GM19452 (cell line): ENCODE measurements at regions not wholly inside any gene's neighbourhood (a gene's known extent, or its start where the extent isn't known, plus 50 kb on each side); places are given as distances from the start of the nearest gene placed in this dataset.
"Not testable (repeated sequence)": the region's sequence is repeated elsewhere in the genome, so short reads cannot be mapped to it uniquely, and the experiment has no call there.

Experiments used
- ATAC-seq: cut with Tn5 transposase; IDR thresholded peaks from one replicate; pipeline ENCODE4 v1.9.1; 2021; ENCODE audit not compliant: unreplicated experiment

GRCh38 chr3:80770106-80771074, 991.1 kb downstream of the GBE1 start:
- no peak for ATAC-seq

GRCh38 chr3:80769683-80770082, 991.8 kb downstream of the GBE1 start:
- ATAC-seq, result no peak

- ATAC-seq, result no peak
Observed at GRCh38 chr3:80767604-80768003, 993.8 kb downstream of the GBE1 start.

- ATAC-seq, result no peak
Observed at GRCh38 chr3:80754969-80755368, 987.2 kb upstream of the ROBO1 start.

GRCh38 chr3:80753021-80753420, 985.2 kb upstream of the ROBO1 start:
- no peak for ATAC-seq

- no peak for ATAC-seq
Observed at GRCh38 chr3:80750637-80751036, 982.8 kb upstream of the ROBO1 start.

- ATAC-seq, result no peak
Observed at GRCh38 chr3:80734920-80735319, 967.1 kb upstream of the ROBO1 start.

GRCh38 chr3:80734483-80734882, 966.7 kb upstream of the ROBO1 start:
- ATAC-seq, result no peak

GRCh38 chr3:80733522-80734176, 965.9 kb upstream of the ROBO1 start:
- no peak for ATAC-seq

- not testable (repeated sequence) for ATAC-seq
Observed at GRCh38 chr3:80727561-80727960, 959.8 kb upstream of the ROBO1 start.

GRCh38 chr3:80709597-80710322, 942.0 kb upstream of the ROBO1 start:
- ATAC-seq, result not testable (repeated sequence)

- no peak for ATAC-seq
Observed at GRCh38 chr3:80705290-80705689, 937.5 kb upstream of the ROBO1 start.

- ATAC-seq, result no peak
Observed at GRCh38 chr3:80701349-80701748, 933.6 kb upstream of the ROBO1 start.

- ATAC-seq, result no peak
Observed at GRCh38 chr3:80697291-80697690, 929.5 kb upstream of the ROBO1 start.

GRCh38 chr3:80696280-80696679, 928.5 kb upstream of the ROBO1 start:
- ATAC-seq, result no peak

GRCh38 chr3:80688814-80689213, 921.0 kb upstream of the ROBO1 start:
- no peak for ATAC-seq

- ATAC-seq, result no peak
Observed at GRCh38 chr3:80682951-80683350, 915.2 kb upstream of the ROBO1 start.

- no peak for ATAC-seq
Observed at GRCh38 chr3:80682235-80682634, 914.4 kb upstream of the ROBO1 start.

GRCh38 chr3:80677796-80678195, 910.0 kb upstream of the ROBO1 start:
- ATAC-seq, result no peak

- no peak for ATAC-seq
Observed at GRCh38 chr3:80676866-80677265, 909.1 kb upstream of the ROBO1 start.

- no peak for ATAC-seq
Observed at GRCh38 chr3:80676261-80676660, 908.5 kb upstream of the ROBO1 start.

GRCh38 chr3:80675790-80676189, 908.0 kb upstream of the ROBO1 start:
- ATAC-seq, result no peak
